GM12865 (cell line): ENCODE measurements at regions not wholly inside any gene's neighbourhood (a gene's known extent, or its start where the extent isn't known, plus 50 kb on each side); places are given as distances from the start of the nearest gene placed in this dataset.

ENCODE experiments used
- DNase-seq: peaks from one replicate; pipeline ENCODE4 v3.0.0; 2010; ENCODE audit warnings: low read depth
- H3K4me3 ChIP-seq: 2 replicates; pipeline ENCODE4 v1.5.1; 2011; ENCODE audit warnings: mild to moderate bottlenecking, low read depth, low read length, control low read depth
- TF ChIP-seq, protein P1 (sequence below): IDR thresholded peaks from 2 replicates; pipeline ENCODE4 v1.5.1; 2011; ENCODE audit warnings: low read length, control low read depth, low read depth, inconsistent platforms; ENCODE audit not compliant: insufficient read depth; ENCODE audit errors: missing control alignments

DNA sequence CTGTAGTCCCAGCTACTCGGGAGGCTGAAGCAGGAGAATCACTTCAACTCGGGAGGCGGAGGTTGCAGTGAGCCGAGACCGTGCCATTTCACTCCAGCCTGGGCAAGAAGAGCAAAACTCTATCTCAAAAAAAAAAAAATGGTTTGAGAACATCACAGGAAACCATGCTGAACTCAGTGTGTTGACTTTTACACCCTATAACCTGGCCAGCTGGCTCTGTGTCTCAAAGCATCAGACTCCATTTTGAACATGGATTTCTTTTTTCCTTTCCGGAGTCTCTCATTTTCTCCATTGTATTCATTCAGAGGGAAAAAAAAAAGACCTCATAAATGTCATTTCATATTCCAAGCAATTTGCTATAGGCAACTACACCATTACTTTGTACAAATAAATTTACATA is 63.2 kb upstream of the FOXN3 start:
- no peak overlapping the region for H3K4me3 ChIP-seq
- no peak for DNase-seq
- TF ChIP-seq, protein P1, sequence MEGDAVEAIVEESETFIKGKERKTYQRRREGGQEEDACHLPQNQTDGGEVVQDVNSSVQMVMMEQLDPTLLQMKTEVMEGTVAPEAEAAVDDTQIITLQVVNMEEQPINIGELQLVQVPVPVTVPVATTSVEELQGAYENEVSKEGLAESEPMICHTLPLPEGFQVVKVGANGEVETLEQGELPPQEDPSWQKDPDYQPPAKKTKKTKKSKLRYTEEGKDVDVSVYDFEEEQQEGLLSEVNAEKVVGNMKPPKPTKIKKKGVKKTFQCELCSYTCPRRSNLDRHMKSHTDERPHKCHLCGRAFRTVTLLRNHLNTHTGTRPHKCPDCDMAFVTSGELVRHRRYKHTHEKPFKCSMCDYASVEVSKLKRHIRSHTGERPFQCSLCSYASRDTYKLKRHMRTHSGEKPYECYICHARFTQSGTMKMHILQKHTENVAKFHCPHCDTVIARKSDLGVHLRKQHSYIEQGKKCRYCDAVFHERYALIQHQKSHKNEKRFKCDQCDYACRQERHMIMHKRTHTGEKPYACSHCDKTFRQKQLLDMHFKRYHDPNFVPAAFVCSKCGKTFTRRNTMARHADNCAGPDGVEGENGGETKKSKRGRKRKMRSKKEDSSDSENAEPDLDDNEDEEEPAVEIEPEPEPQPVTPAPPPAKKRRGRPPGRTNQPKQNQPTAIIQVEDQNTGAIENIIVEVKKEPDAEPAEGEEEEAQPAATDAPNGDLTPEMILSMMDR, result no peak

DNA sequence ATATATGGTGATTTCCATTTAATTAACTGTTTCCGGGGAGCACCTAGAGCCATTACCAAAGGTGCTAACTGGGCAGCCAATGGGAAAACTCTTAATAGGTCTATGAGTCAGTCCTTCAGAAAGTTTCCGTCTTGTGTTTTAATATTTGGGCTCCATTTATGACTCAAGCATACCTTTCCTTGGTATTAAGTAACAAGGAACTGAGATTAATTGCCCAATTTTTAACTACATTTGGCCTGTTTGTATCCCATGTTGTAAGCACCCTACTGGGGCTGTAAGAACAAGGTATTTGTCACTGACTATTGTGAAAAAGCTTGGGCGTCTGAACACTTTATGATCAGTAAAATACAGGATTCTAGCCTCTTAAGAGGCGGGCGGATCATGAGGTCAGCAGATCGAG is 62.8 kb upstream of the FOXN3 start:
- no peak overlapping the region for H3K4me3 ChIP-seq
- DNase-seq, result no peak
- TF ChIP-seq, protein P1, result no peak

DNA sequence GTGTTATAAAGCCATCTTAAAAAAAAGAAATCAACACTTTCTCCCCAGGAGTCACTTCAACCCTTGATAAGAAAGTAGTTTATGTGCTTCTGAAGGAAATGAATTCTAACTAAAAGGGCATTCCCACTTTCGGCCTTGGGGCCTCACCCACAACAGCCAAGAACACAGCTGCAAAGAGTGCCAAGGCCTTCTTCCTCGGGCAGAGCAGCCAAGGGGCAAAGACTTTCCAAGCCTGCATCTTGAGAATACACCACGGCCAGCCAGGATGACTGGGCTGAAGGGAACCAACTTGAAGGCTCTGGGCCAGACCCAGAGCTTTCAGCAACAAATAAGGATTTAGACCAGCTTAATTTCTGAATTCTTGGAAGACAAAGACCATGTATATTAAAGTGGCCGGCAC is 60.4 kb upstream of the FOXN3 start:
- TF ChIP-seq, protein P1, result no peak
- no peak for DNase-seq

DNA sequence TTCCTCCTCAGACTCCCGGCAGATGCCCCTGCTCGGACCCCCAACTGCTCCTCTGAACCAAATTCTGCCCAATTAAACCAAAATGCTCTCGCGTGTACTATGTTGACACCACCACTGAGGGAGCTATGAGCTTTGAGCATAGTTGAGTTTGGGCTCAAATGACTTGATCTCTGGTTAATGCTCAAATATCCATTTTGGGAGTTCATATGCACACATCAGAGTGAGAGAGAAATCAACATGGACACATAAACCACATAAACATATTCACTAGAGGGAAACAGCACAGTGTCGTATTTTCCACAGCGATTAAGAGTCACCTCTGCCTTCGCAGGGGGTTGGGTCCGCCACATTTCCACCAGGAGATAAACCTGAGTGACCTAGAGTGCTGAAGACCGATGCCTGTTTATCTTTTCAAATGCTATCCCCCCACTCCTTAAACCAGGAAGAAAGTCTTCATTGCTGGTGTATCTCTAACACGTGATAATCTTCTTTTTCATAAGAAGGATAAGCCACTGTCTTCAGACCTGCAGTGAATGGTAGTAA is 59.4 kb upstream of the FOXN3 start:
- H3K4me3 ChIP-seq, result no peak overlapping the region
- DNase-seq, result no peak
- TF ChIP-seq, protein P1, result no peak

More for the DNA sequence above, 60.4 kb upstream of the FOXN3 start:
- no peak overlapping the region for H3K4me3 ChIP-seq

DNA sequence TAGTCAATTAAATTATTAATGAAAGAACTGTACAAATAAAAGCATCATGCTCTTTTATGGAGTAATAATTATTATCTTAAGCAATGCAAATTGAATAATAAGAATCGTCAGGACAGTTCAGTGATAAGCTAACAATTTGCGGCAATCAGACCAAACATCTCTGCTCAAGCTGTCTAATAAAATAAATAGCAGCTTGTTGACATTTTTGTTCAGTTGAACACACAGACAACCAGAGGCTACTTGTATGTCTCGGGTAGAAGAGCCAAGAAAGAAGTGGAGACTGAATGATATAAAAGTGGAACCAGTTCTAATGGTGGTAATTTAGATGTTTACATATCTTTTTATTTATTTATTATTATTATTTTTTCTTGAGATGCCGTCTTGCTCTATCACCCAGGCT is 57.4 kb upstream of the FOXN3 start:
- DNase-seq, result no peak
- H3K4me3 ChIP-seq, result no peak overlapping the region
- TF ChIP-seq, protein P1, result no peak

DNA sequence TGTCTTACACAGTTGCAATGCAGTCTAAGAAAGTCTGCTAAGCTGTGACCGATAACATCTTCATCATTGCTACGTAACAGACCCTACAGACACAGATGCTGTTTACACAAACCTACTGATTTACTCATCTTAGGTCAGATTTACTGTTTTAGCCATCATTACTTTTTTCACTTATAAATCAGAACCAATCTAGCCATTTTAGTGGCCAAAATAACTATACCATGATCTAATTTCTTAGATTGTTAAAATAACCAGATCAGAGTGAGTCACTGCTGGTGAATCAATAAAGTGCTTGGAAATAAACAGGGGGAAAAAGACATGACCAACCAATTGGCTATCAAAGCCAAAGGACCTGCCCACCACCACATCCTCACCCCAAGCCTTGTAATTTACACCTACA is 57.0 kb upstream of the FOXN3 start:
- TF ChIP-seq, protein P1, result no peak
- DNase-seq, result no peak
- no peak overlapping the region for H3K4me3 ChIP-seq

DNA sequence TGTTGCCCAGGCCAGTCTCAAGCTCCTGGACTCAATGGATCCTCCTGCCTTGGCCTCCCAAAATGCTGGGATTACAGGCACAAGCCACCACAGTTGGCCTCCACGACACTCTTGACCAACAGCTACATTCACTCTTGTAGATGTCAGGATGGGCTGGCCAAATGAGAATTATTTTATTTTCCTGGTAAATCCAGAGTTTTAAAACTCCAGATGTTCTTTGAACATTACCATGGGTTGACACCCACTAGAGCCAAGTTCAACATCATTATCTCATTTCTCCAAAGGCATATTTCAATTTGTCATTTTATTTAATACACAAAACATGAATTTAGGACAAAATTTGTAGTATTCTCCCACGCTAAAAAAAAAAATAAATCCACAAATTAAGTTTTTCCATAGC is 56.5 kb upstream of the FOXN3 start:
- TF ChIP-seq, protein P1, result no peak
- DNase-seq, result no peak
- H3K4me3 ChIP-seq, result no peak overlapping the region
